ENCODE measurements at regions not wholly inside any gene's neighbourhood (a gene's known extent, or its start where the extent isn't known, plus 50 kb on each side); places are given as distances from the start of the nearest gene placed in this dataset.

- Histone ChIP-seq H3K27ac (no peak overlapping the region), H3K4me1 (no peaks in the 10 kb centered on the region), H3K4me3 (no peak overlapping the region), H3K36me3 (no peaks in the 10 kb centered on the region), H3K27me3 (no peaks in the 10 kb centered on the region), H3K9me3 (no peaks in the 10 kb centered on the region), H3K9ac (ENCODE audit: low read depth in 2 of 2, low read length in 2 of 2) (no peak overlapping the region)
- DNase-seq: no peak
- intact Hi-C loops (cut with DNase I): no loop called here
- TF ChIP-seq, protein P1, sequence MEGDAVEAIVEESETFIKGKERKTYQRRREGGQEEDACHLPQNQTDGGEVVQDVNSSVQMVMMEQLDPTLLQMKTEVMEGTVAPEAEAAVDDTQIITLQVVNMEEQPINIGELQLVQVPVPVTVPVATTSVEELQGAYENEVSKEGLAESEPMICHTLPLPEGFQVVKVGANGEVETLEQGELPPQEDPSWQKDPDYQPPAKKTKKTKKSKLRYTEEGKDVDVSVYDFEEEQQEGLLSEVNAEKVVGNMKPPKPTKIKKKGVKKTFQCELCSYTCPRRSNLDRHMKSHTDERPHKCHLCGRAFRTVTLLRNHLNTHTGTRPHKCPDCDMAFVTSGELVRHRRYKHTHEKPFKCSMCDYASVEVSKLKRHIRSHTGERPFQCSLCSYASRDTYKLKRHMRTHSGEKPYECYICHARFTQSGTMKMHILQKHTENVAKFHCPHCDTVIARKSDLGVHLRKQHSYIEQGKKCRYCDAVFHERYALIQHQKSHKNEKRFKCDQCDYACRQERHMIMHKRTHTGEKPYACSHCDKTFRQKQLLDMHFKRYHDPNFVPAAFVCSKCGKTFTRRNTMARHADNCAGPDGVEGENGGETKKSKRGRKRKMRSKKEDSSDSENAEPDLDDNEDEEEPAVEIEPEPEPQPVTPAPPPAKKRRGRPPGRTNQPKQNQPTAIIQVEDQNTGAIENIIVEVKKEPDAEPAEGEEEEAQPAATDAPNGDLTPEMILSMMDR (IDR thresholded peaks at IDR 0.05): no peak
These were observed 246.7 kb downstream of the FGFR2 start for GRCh38 chr10:121351540-121351939.

DNA sequence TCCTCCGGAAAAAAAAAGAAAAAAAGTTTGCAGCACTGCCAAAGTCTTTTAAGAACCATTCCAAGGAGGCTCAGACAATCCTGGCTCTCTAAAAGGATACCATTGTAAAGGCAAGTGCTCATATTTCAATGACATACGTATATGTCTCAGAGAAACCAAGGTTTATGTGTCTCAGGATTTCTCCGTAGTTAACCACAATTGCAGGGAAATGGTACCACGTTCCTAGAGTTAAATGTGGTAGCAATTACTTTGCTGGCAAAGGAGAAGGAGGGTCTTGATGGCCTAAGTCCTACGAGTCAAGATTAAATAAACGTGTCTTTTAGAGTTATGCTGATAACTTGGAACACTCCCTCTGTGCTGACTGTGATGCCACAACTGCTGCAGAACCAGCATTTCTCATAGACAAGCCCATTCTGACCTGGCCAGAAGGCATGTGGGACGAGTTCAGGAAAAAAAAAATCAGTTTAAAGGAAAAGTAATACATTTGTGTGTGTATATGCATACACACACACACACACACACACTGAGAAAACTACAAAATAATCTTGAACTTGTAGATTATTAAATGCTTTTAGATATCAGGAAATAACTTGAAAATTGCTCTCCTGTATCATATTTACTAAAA, 245.9 kb downstream of the FGFR2 start:
- no peak overlapping the region for H3K27ac ChIP-seq
- DNase-seq: no peak

GRCh38 chr10:121355161-121355560, 243.1 kb downstream of the FGFR2 start:
- intact Hi-C loops (cut with DNase I): no loop called here
- H3K36me3 ChIP-seq: no peaks in the 10 kb centered on the region

More for the DNA sequence above, 245.9 kb downstream of the FGFR2 start:
- Histone ChIP-seq H3K4me3 (no peak overlapping the region), H3K27me3 (no peaks in the 10 kb centered on the region), H3K4me1 (no peaks in the 10 kb centered on the region), H3K9me3 (no peaks in the 10 kb centered on the region), H3K36me3 (no peaks in the 10 kb centered on the region), H3K9ac (ENCODE audit: low read depth in 2 of 2, low read length in 2 of 2) (no peak overlapping the region)
- TF ChIP-seq, protein P1 (IDR thresholded peaks at IDR 0.05): no peak
- intact Hi-C loops (cut with DNase I): no loop called here

DNA sequence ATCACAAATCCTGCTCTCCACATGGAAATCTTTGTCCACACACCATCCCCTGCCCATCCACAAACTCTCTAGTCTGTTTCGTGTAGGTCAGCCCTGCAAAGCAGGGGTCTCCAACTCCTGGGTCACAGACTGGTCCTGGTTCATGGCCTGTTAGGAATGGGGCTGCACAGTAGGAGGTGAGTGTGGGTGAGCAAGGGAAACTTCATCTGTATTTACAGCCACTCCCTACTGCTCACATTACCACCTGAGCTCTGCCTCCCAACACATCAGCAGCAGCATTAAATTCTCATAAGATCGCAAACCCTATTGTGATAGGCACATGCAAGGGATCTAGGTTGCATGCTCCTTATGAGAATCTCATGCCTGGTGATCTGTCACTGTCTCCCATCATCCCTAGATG, 242.1 kb downstream of the FGFR2 start:
- no peaks in the 10 kb centered on the region for H3K36me3 ChIP-seq
- no peak overlapping the region for H3K4me3 ChIP-seq
- no peaks in the 10 kb centered on the region for H3K9me3 ChIP-seq
- no peak overlapping the region for H3K9ac ChIP-seq (ENCODE audit: low read depth in 2 of 2, low read length in 2 of 2)
- no peaks in the 10 kb centered on the region for H3K4me1 ChIP-seq
- no peak overlapping the region for H3K27ac ChIP-seq
- no peak for DNase-seq
- H3K27me3 ChIP-seq: no peaks in the 10 kb centered on the region
- TF ChIP-seq, protein P1 (IDR thresholded peaks at IDR 0.05): no peak
- intact Hi-C loops (cut with DNase I): no loop called here

More at GRCh38 chr10:121355161-121355560, 243.1 kb downstream of the FGFR2 start:
- TF ChIP-seq, protein P1 (IDR thresholded peaks at IDR 0.05): no peak
- no peak overlapping the region for H3K4me3 ChIP-seq
- H3K9ac ChIP-seq (ENCODE audit: low read depth in 2 of 2, low read length in 2 of 2): no peak overlapping the region
- no peaks in the 10 kb centered on the region for H3K4me1 ChIP-seq
- no peak for DNase-seq
- H3K27me3 ChIP-seq: no peaks in the 10 kb centered on the region
- H3K27ac ChIP-seq: no peak overlapping the region
- H3K9me3 ChIP-seq: no peaks in the 10 kb centered on the region

- Histone ChIP-seq H3K27ac (no peak overlapping the region), H3K27me3 (no peaks in the 10 kb centered on the region), H3K9me3 (no peaks in the 10 kb centered on the region), H3K36me3 (no peaks in the 10 kb centered on the region), H3K4me3 (no peak overlapping the region), H3K9ac (ENCODE audit: low read depth in 2 of 2, low read length in 2 of 2) (no peak overlapping the region), H3K4me1 (no peaks in the 10 kb centered on the region)
- no peak for DNase-seq
- intact Hi-C loops (cut with DNase I): no loop called here
- TF ChIP-seq, protein P1 (IDR thresholded peaks at IDR 0.05): no peak
These were observed 240.8 kb downstream of the FGFR2 start for GRCh38 chr10:121357401-121357800.
